T1000 (cell line): ENCODE measurements at regions not wholly inside any gene's neighbourhood (a gene's known extent, or its start where the extent isn't known, plus 50 kb on each side); places are given as distances from the start of the nearest gene placed in this dataset.
"Not testable (repeated sequence)": the region's sequence is repeated elsewhere in the genome, so short reads cannot be mapped to it uniquely, and the experiment has no call there.

Experiments
- DNase-seq: peaks from one replicate; lab custom pipeline; 2025; ENCODE audit warnings: mixed read lengths; lab: John Stamatoyannopoulos, UW

- DNase-seq, result no peak
These were observed 154.3 kb downstream of the RMST start for GRCh38 chr12:97616946-97617345.

GRCh38 chr12:97628962-97629361 lies 166.4 kb downstream of the RMST start:
- DNase-seq, result no peak

- no peak for DNase-seq
These were observed 166.8 kb downstream of the RMST start for GRCh38 chr12:97629382-97629781.

- no peak for DNase-seq
These were observed 167.8 kb downstream of the RMST start for GRCh38 chr12:97630356-97630755.

GRCh38 chr12:97630875-97631274 lies 168.3 kb downstream of the RMST start:
- DNase-seq, result no peak

- DNase-seq, result no peak
These were observed 175.2 kb downstream of the RMST start for GRCh38 chr12:97637770-97638169.

GRCh38 chr12:97638739-97639138 lies 176.1 kb downstream of the RMST start:
- DNase-seq, result no peak

- no peak for DNase-seq
These were observed 177.1 kb downstream of the RMST start for GRCh38 chr12:97639702-97640101.

GRCh38 chr12:97640826-97641225 lies 178.2 kb downstream of the RMST start:
- DNase-seq, result no peak

- DNase-seq, result no peak
These were observed 180.3 kb downstream of the RMST start for GRCh38 chr12:97642911-97643310.

- no peak for DNase-seq
These were observed 181.3 kb downstream of the RMST start for GRCh38 chr12:97643924-97644323.

- no peak for DNase-seq
These were observed 183.1 kb downstream of the RMST start for GRCh38 chr12:97645726-97646125.

GRCh38 chr12:97647142-97647541 lies 184.5 kb downstream of the RMST start:
- DNase-seq, result no peak

- no peak for DNase-seq
These were observed 187.6 kb downstream of the RMST start for GRCh38 chr12:97650242-97650641.

- not testable (repeated sequence) for DNase-seq
These were observed 193.9 kb downstream of the RMST start for GRCh38 chr12:97656548-97656947.

GRCh38 chr12:97659117-97659880 lies 196.7 kb downstream of the RMST start:
- DNase-seq, result no peak

GRCh38 chr12:97666263-97666662 lies 203.7 kb downstream of the RMST start:
- no peak for DNase-seq

GRCh38 chr12:97672870-97673269 lies 210.3 kb downstream of the RMST start:
- no peak for DNase-seq

GRCh38 chr12:97680751-97681150 lies 218.1 kb downstream of the RMST start:
- DNase-seq, result no peak

- no peak for DNase-seq
These were observed 219.3 kb downstream of the RMST start for GRCh38 chr12:97681612-97682504.

- no peak for DNase-seq
These were observed 222.8 kb downstream of the RMST start for GRCh38 chr12:97685360-97685759.

GRCh38 chr12:97701901-97702300 lies 239.3 kb downstream of the RMST start:
- DNase-seq, result no peak

GRCh38 chr12:97711392-97711791 lies 248.8 kb downstream of the RMST start:
- DNase-seq, result no peak
